ENCODE measurements at regions not wholly inside any gene's neighbourhood (a gene's known extent, or its start where the extent isn't known, plus 50 kb on each side); places are given as distances from the start of the nearest gene placed in this dataset.
"Not testable (repeated sequence)": the region's sequence is repeated elsewhere in the genome, so short reads cannot be mapped to it uniquely, and the experiment has no call there.

DNA sequence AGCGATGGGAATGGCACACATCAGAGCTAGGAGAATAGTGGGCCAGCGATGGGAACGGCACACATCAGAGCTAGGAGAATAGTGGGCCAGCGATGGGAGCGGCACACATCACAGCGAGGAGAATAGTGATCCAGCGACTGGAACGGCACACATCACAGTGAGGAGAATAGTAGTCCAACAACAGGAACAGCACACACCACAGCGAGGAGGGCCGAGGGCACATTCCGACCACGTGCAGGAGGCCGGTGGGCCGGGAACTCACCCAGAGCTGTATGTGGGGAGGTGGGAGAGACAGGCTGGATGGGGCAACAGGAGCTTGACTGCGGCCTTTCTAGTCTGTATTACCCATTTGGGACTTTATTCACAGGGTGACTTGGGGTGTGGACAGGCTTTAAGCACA lies 271.1 kb upstream of the IRX4 start:
- no peak for DNase-seq (ENCODE audit: low spot score)
- Histone ChIP-seq H3K27ac (no peak overlapping the region), H3K4me3 (no peak overlapping the region)
- TF ChIP-seq, protein P1, sequence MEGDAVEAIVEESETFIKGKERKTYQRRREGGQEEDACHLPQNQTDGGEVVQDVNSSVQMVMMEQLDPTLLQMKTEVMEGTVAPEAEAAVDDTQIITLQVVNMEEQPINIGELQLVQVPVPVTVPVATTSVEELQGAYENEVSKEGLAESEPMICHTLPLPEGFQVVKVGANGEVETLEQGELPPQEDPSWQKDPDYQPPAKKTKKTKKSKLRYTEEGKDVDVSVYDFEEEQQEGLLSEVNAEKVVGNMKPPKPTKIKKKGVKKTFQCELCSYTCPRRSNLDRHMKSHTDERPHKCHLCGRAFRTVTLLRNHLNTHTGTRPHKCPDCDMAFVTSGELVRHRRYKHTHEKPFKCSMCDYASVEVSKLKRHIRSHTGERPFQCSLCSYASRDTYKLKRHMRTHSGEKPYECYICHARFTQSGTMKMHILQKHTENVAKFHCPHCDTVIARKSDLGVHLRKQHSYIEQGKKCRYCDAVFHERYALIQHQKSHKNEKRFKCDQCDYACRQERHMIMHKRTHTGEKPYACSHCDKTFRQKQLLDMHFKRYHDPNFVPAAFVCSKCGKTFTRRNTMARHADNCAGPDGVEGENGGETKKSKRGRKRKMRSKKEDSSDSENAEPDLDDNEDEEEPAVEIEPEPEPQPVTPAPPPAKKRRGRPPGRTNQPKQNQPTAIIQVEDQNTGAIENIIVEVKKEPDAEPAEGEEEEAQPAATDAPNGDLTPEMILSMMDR (IDR thresholded peaks at IDR 0.05): no peak

DNA sequence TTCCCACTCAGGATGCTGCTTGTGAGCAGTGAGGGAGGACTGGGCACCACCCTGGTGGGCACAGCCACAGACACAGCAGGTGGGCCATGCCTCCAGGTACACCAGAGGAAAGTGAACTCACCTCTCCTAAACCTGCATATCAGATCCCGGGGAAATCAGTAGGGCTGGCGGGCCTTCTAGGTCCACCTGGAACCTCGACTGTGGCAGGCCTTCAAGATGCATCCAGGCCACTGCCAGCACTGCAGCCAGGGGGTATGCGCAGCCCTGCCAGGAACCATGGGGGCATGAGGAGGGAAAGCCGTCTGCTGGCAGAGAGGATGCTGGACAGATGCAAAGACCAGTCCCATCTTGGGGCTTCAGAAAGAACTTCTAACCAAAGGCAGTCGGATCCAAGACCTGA lies 270.6 kb upstream of the IRX4 start:
- TF ChIP-seq, protein P1 (IDR thresholded peaks at IDR 0.05): no peak
- DNase-seq (ENCODE audit: low spot score): no peak

DNA sequence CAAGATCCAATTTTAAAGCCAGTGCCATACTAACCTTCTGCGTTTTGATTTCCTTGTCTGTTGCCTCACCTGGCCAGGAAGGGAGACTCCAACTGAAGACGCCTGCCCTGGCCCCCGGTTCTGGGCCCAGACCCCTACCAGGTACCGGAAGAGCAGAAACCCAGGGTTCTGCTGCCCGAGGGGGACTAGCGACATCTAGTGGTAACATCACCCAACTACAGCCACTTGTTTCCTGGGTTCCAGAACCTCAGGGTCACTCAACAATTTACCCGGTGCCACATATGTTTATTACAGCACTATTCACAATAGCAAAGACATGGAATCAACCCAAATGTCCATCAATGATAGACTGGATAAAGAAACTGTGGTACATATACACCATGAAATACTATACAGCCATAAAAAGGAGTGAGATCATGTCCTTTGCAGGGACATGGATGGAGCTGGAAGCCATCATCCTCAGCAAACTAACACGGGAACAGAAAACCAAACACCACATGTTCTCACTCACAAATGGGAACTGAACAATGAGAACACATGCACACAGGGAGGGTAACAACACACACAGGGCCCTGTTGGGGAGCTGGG lies 268.7 kb upstream of the IRX4 start:
- not testable (repeated sequence) for DNase-seq (ENCODE audit: low spot score); H3K27ac ChIP-seq

More for the DNA sequence above, 270.6 kb upstream of the IRX4 start:
- Histone ChIP-seq H3K4me3 (no peak overlapping the region), H3K27ac (no peak overlapping the region)

DNA sequence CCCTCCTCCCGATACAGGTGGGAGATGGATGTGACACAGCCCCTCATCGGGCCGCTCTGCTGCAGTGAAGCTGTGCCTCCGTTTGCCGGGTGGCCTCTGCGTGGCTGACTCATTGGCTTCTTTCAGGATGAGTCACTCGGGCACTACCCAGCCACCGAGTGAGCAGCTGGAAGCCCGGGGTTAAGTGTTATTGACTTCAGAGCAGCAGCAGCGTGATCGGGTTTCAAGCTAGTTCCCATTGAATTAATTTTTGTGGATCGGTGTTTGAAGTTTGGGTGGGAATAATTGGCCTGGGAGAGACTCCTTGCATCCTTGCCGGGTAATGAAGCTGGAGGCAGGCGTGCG lies 266.4 kb upstream of the IRX4 start:
- no peak overlapping the region for H3K4me3 ChIP-seq
- no peak for DNase-seq (ENCODE audit: low spot score)

More for the DNA sequence above, 268.7 kb upstream of the IRX4 start:
- H3K4me3 ChIP-seq: not testable (repeated sequence)

DNA sequence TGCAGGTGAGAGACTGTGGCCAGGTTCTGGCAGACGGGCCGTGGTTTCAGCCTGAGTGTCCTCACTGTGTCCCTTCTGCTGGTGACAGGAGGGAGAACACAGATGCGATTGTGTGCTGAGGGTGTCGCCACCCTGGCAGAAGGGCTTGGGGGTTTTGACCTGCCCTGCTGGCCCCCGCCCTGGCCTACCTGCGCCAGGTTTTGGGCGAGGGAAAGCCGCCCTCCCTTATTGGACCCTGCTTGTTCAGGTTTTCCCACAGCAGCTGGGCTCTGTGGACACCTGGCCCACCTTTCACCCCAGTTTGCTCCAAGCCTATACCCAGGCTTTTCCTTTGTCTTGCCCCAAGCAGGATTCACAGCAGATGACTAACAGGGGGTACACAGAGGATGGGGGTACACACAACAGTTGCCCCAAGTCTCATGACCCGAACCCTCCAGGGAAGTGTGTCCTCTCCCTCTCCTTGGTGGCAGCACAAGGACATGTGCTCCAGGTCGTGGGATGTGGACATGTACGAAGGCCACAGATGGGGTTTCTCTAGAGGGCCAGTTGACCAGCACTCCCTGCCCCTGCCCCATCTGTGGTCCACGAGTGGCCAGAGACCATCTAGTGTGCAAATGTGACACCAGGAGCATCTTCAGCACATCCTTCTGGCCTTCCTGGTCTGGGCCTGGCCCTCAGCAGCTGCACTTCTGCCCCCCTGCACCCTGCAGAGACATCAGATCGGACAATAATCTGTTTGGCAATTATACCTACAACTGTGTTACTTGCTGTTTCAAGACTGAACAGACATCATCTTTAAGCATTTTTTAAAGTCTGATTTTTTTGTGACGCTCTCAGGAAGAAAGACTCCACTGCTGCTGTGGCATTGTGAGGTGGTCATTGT lies 265.8 kb upstream of the IRX4 start:
- no peak for DNase-seq (ENCODE audit: low spot score)
- no peak overlapping the region for H3K27ac ChIP-seq
- TF ChIP-seq, protein P1 (IDR thresholded peaks at IDR 0.05): no peak
- H3K4me3 ChIP-seq: no peak overlapping the region

More for the DNA sequence above, 266.4 kb upstream of the IRX4 start:
- H3K27ac ChIP-seq: no peak overlapping the region
- TF ChIP-seq, protein P1 (IDR thresholded peaks at IDR 0.05): no peak

DNA sequence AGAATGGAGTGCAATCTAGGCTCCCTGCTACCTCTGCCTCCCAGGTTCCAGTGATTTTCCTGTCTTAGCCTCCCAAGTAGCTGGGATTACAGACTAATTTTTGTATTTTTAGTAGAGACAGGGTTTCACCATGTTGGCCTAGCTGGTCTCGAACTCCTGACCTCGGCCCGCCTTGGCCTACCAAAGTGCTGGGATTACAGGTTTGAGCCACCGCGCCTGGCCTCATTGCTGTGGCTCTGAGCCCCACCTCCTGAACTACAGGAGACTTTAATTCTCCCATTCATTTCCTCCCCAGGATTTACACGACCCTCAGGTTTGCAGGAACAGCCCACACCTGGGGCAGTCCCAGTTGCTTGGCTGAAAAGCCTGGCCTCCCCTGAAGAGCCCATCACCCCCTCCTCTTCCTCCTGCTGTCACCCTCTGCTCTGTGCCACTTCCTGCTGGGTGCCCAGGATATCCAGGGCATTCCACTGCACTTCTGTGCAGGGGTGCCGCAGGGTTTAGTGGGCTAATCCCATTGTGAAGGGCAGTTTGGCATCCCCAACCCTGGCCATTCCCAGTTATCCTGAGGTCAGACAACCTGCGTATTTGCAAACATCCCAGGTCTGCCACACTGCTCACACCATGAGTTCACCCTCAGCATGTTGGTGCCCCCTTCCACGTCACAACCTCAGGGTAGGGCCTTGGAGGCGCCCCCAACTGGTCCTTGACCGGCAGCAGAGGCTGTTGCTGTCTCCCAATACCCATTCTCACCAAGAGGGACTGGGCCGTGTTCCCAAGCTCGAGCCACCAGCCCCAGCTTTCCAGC lies 265.0 kb upstream of the IRX4 start:
- H3K4me3 ChIP-seq: no peak overlapping the region
- DNase-seq (ENCODE audit: low spot score): no peak
- no peak overlapping the region for H3K27ac ChIP-seq
- TF ChIP-seq, protein P1 (IDR thresholded peaks at IDR 0.05): no peak

DNA sequence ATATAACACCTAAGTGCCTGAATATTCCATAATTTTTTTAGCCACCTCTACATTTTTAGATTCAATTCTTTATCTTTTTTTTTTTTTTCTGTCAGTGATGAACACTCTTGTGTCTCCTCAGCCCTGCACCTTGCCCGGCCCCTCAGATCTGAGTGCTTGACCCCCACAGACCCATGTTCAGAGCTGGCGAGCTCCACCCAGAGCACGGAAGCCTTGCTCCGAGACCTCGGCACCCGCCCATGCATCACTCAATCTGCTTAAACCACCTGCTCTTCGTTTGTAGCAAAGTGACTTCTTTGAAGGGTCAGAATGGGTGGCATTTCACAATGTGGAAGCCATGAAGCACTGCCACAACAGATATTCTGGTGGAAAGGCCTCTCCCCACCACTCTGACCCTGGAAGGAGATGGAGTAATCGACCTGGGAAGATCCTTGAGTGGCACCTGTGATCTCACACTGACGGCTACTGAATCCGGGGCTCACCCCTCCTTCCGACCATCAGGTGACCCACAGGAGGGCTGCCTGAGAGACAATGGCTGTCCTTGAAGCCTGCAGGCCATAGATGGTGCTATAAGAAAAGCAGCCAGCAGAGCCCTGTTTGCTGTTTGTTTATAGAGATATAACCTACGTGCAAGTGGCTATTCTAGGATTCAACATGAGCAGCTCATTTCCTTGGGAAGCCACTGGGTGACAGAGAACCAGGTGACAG lies 261.1 kb upstream of the IRX4 start:
- Histone ChIP-seq H3K27ac (no peak overlapping the region), H3K4me3 (no peak overlapping the region)
- DNase-seq (ENCODE audit: low spot score): no peak
- TF ChIP-seq, protein P1 (IDR thresholded peaks at IDR 0.05): no peak
